ENCODE measurements at regions not wholly inside any gene's neighbourhood (a gene's known extent, or its start where the extent isn't known, plus 50 kb on each side); places are given as distances from the start of the nearest gene placed in this dataset.

DNA sequence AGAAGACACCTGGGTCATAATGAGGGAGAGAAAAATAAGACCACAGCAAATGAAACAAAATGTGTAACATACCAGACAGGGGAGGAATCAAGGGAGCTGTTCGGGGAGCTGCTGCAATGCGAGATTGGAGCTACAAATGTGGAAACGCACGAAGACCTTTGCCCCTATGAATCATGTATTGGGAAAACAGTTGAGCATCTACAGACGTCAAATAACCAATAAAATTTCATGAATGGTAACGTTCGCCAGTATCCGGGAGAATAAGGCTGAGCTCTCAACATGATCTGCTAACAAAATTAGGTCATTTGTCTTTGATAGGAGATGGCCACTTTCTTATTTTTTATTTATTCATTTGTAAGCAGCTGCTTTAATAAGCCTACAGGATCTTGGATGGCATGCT, 486.2 kb upstream of the RBFOX1 start:
- H3K79me2 ChIP-seq (ENCODE audit: control insufficient read depth, low read length), result no peaks in the 10 kb centered on the region
- H3K4me3 ChIP-seq (ENCODE audit: low read length), result no peak overlapping the region
- no peak overlapping the region for H3K4me2 ChIP-seq (ENCODE audit: low read length)
- H3K9me2 ChIP-seq (replicated peaks; ENCODE audit: control insufficient read depth, low read length), result no peaks in the 10 kb centered on the region
- no peak overlapping the region for H3K27ac ChIP-seq (ENCODE audit: low read depth, low read length)
- no peak for TF ChIP-seq EZH2phosphoT487 (IDR thresholded peaks at IDR 0.05; ENCODE audit: borderline replicate concordance, low read length)
- TF ChIP-seq, protein P1, sequence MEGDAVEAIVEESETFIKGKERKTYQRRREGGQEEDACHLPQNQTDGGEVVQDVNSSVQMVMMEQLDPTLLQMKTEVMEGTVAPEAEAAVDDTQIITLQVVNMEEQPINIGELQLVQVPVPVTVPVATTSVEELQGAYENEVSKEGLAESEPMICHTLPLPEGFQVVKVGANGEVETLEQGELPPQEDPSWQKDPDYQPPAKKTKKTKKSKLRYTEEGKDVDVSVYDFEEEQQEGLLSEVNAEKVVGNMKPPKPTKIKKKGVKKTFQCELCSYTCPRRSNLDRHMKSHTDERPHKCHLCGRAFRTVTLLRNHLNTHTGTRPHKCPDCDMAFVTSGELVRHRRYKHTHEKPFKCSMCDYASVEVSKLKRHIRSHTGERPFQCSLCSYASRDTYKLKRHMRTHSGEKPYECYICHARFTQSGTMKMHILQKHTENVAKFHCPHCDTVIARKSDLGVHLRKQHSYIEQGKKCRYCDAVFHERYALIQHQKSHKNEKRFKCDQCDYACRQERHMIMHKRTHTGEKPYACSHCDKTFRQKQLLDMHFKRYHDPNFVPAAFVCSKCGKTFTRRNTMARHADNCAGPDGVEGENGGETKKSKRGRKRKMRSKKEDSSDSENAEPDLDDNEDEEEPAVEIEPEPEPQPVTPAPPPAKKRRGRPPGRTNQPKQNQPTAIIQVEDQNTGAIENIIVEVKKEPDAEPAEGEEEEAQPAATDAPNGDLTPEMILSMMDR (IDR thresholded peaks at IDR 0.05; ENCODE audit: low read depth, low read length, poor library complexity, severe bottlenecking), result no peak
- H4K20me1 ChIP-seq (ENCODE audit: control insufficient read depth, insufficient read depth, low read depth, low read length), result no peaks in the 10 kb centered on the region
- no peaks in the 10 kb centered on the region for H3F3A ChIP-seq (ENCODE audit: control insufficient read depth, insufficient read depth)
- H3K27me3 ChIP-seq (ENCODE audit: control insufficient read depth, low read length), result no peaks in the 10 kb centered on the region
- no peaks in the 10 kb centered on the region for H3K4me1 ChIP-seq (ENCODE audit: control insufficient read depth, low read length)
- no peaks in the 10 kb centered on the region for H3K36me3 ChIP-seq (ENCODE audit: control insufficient read depth, low read length)
- H3K9me3 ChIP-seq (ENCODE audit: control insufficient read depth, insufficient read depth, low read length), result no peaks in the 10 kb centered on the region

- Histone ChIP-seq H3F3A (ENCODE audit: control insufficient read depth, insufficient read depth) (no peaks in the 10 kb centered on the region), H3K9me3 (ENCODE audit: control insufficient read depth, insufficient read depth, low read length) (no peaks in the 10 kb centered on the region; the same call in 1 of the 2 replicates), H3K4me1 (ENCODE audit: control insufficient read depth, low read length) (no peaks in the 10 kb centered on the region), H3K9me2 (replicated peaks; ENCODE audit: control insufficient read depth, low read length) (no peaks in the 10 kb centered on the region), H3K4me3 (ENCODE audit: low read length) (no peak overlapping the region), H3K4me2 (ENCODE audit: low read length) (no peak overlapping the region), H3K79me2 (ENCODE audit: control insufficient read depth, low read length) (no peaks in the 10 kb centered on the region), H3K27me3 (ENCODE audit: control insufficient read depth, low read length) (no peaks in the 10 kb centered on the region), H3K27ac (ENCODE audit: low read depth, low read length) (no peak overlapping the region), H4K20me1 (ENCODE audit: control insufficient read depth, insufficient read depth, low read depth, low read length) (no peaks in the 10 kb centered on the region), H3K36me3 (ENCODE audit: control insufficient read depth, low read length) (no peaks in the 10 kb centered on the region)
- TF ChIP-seq, protein P1 (IDR thresholded peaks at IDR 0.05; ENCODE audit: low read depth, low read length, poor library complexity, severe bottlenecking), result no peak
- TF ChIP-seq EZH2phosphoT487 (IDR thresholded peaks at IDR 0.05; ENCODE audit: borderline replicate concordance, low read length), result no peak
These were observed 491.3 kb upstream of the RBFOX1 start for GRCh38 chr16:6841392-6841791.

DNA sequence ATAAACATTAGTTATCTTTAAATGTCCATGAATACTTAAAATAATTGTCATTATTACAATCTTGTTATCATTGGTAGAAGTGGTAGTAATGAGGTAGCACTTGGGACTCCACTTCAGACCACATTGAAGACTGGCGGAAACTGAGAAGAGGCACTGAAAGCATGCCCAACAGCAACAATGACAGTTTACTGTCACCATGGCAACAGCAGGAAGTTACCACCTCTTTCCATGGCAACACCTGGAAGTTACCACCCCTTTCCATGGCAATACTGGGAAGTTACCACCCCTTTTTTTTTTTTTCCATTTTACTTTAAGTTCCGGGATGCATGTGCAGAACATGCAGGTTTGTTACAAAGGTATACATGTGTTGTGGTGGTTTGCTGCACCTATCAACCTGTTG, 494.9 kb upstream of the RBFOX1 start:
- no peak overlapping the region for H3K4me3 ChIP-seq (ENCODE audit: low read length)
- TF ChIP-seq EZH2phosphoT487 (IDR thresholded peaks at IDR 0.05; ENCODE audit: borderline replicate concordance, low read length), result no peak
- TF ChIP-seq, protein P1 (IDR thresholded peaks at IDR 0.05; ENCODE audit: low read depth, low read length, poor library complexity, severe bottlenecking), result no peak
- no peak overlapping the region for H3K27ac ChIP-seq (ENCODE audit: low read depth, low read length)
- no peaks in the 10 kb centered on the region for H3K36me3 ChIP-seq (ENCODE audit: control insufficient read depth, low read length)
- no peak overlapping the region for H3K4me2 ChIP-seq (ENCODE audit: low read length)
- no peaks in the 10 kb centered on the region; the same call in 1 of the 2 replicates for H3K9me3 ChIP-seq (ENCODE audit: control insufficient read depth, insufficient read depth, low read length)
- H3K27me3 ChIP-seq (ENCODE audit: control insufficient read depth, low read length), result no peaks in the 10 kb centered on the region
- no peaks in the 10 kb centered on the region for H4K20me1 ChIP-seq (ENCODE audit: control insufficient read depth, insufficient read depth, low read depth, low read length)
- H3K9me2 ChIP-seq (replicated peaks; ENCODE audit: control insufficient read depth, low read length), result no peaks in the 10 kb centered on the region
- H3F3A ChIP-seq (ENCODE audit: control insufficient read depth, insufficient read depth), result no peaks in the 10 kb centered on the region
- no peaks in the 10 kb centered on the region for H3K4me1 ChIP-seq (ENCODE audit: control insufficient read depth, low read length)
- H3K79me2 ChIP-seq (ENCODE audit: control insufficient read depth, low read length), result no peaks in the 10 kb centered on the region
